IMR-90 (cell line): ENCODE measurements at regions not wholly inside any gene's neighbourhood (a gene's known extent, or its start where the extent isn't known, plus 50 kb on each side); places are given as distances from the start of the nearest gene placed in this dataset.

Experiments
- ATAC-seq: fragments of 200-7000 bp; cut with Tn5 transposase; 2 replicates; pipeline ENCODE4 v1.9.1; 2020; ENCODE audit warnings: low read depth, mild to moderate bottlenecking, moderate library complexity
- BruUV-seq: library from RNA; stranded (reverse); fragments of 400-500 nt; replicated peaks from 2 replicates; lab custom pipeline; 2021; lab: Mats Ljungman, UMichigan
- CTCF ChIA-PET: fragments of 300-600 bp; formaldehyde crosslinking; extraction: SDS; loops from one replicate; lab custom pipeline; 2021; ENCODE audit warnings: antibody characterized with exemption; lab: Yijun Ruan, JAX
- POLR2A ChIA-PET: fragments of 300-600 bp; sonication (Branson Sonifier 250); formaldehyde crosslinking; loops from one replicate; lab custom pipeline; 2022; ENCODE audit warnings: antibody characterized with exemption; ENCODE audit not compliant: unreplicated experiment; lab: Charles Lee
- DNase-seq: peaks from one replicate; pipeline ENCODE4 v3.0.0; 2013
- H2AFZ ChIP-seq: replicated peaks from 2 replicates; pipeline ENCODE3; 2013; ENCODE audit warnings: low read length, mild to moderate bottlenecking; ENCODE audit not compliant: poor library complexity
- H2AK5ac ChIP-seq: 2 replicates; pipeline ENCODE4 v1.6.1; 2013; ENCODE audit warnings: low read depth, low read length, inconsistent platforms
- H2AK9ac ChIP-seq: replicated peaks from 2 replicates; pipeline ENCODE3; 2013; ENCODE audit warnings: mild to moderate bottlenecking, low read depth, low read length, moderate library complexity; ENCODE audit not compliant: poor library complexity
- H2BK120ac ChIP-seq: 2 replicates; pipeline ENCODE4 v1.6.1; 2013; ENCODE audit warnings: low read depth, low read length, inconsistent platforms
- H2BK15ac ChIP-seq: 3 replicates; pipeline ENCODE4 v1.6.1; 2013; ENCODE audit warnings: low read depth, low read length, inconsistent platforms
- H2BK20ac ChIP-seq: 2 replicates; pipeline ENCODE4 v1.6.1; 2013; ENCODE audit warnings: low read depth, mild to moderate bottlenecking, inconsistent platforms, low read length, moderate library complexity
- H2BK5ac ChIP-seq: 2 replicates; pipeline ENCODE4 v1.6.1; 2013; ENCODE audit warnings: mild to moderate bottlenecking, low read depth, low read length, inconsistent platforms; ENCODE audit not compliant: poor library complexity, severe bottlenecking
- H3K14ac ChIP-seq: replicated peaks from 2 replicates; pipeline ENCODE4 v1.6.1; 2013; ENCODE audit warnings: low read depth, low read length, inconsistent platforms
- H3K18ac ChIP-seq: 2 replicates; pipeline ENCODE4 v1.6.1; 2013; ENCODE audit warnings: low read depth, low read length, control low read depth
- H3K23ac ChIP-seq: 2 replicates; pipeline ENCODE4 v1.6.1; 2013; ENCODE audit warnings: low read depth, low read length, inconsistent platforms
- H3K27ac ChIP-seq: 2 replicates; pipeline ENCODE4 v1.5.1; 2013; ENCODE audit warnings: mild to moderate bottlenecking, control low read depth, low read length; ENCODE audit not compliant: insufficient read depth
- H3K27me3 ChIP-seq: 2 replicates; pipeline ENCODE4 v1.6.1; 2013; ENCODE audit warnings: low read length; ENCODE audit not compliant: control insufficient read depth, insufficient read depth
- H3K36me3 ChIP-seq: 2 replicates; pipeline ENCODE4 v1.6.1; 2013; ENCODE audit warnings: low read length, mixed read lengths; ENCODE audit not compliant: control insufficient read depth, insufficient read depth
- H3K4ac ChIP-seq: 2 replicates; pipeline ENCODE4 v1.6.1; 2013; ENCODE audit warnings: low read depth, low read length, inconsistent platforms
- H3K4me1 ChIP-seq: 2 replicates; pipeline ENCODE4 v1.6.1; 2013; ENCODE audit warnings: low read length, mixed read lengths; ENCODE audit not compliant: control insufficient read depth, insufficient read depth
- H3K4me2 ChIP-seq: 2 replicates; pipeline ENCODE4 v1.6.1; 2013; ENCODE audit warnings: low read depth, mild to moderate bottlenecking, control low read depth, low read length, moderate library complexity
- H3K4me3 ChIP-seq: 2 replicates; pipeline ENCODE4 v1.5.1; 2013; ENCODE audit warnings: low read depth, mild to moderate bottlenecking, control low read depth, low read length, moderate library complexity; ENCODE audit not compliant: insufficient read depth
- H3K56ac ChIP-seq: 2 replicates; pipeline ENCODE4 v1.6.1; 2013; ENCODE audit warnings: low read length, inconsistent platforms; ENCODE audit not compliant: insufficient read depth; ENCODE audit errors: extremely low read depth
- H3K79me1 ChIP-seq, 2 experiments: 2 replicates each; pipeline ENCODE4 v1.6.1; 2013; ENCODE audit warnings: low read length in 2 of 2, inconsistent platforms in 1 of 2, low read depth in 1 of 2
- H3K9ac ChIP-seq: 2 replicates; pipeline ENCODE4 v1.6.1; 2013; ENCODE audit warnings: low read depth, low read length, control low read depth
- H3K9me1 ChIP-seq: 2 replicates; pipeline ENCODE4 v1.6.1; 2013; ENCODE audit warnings: low read length, inconsistent platforms; ENCODE audit not compliant: insufficient read depth
- H3K9me3 ChIP-seq: 2 replicates; pipeline ENCODE4 v1.6.1; 2013; ENCODE audit warnings: low read length; ENCODE audit not compliant: control insufficient read depth, insufficient read depth
- H4K20me1 ChIP-seq: 2 replicates; pipeline ENCODE4 v1.6.1; 2013; ENCODE audit warnings: low read length, inconsistent platforms; ENCODE audit not compliant: insufficient read depth
- H4K5ac ChIP-seq: 2 replicates; pipeline ENCODE4 v1.6.1; 2013; ENCODE audit warnings: mild to moderate bottlenecking, low read depth, low read length, control low read depth
- H4K8ac ChIP-seq, 2 experiments: 2 replicates each; pipeline ENCODE4 v1.6.1; 2013; ENCODE audit warnings: low read depth in 2 of 2, low read length in 2 of 2, control low read depth in 1 of 2, inconsistent platforms in 1 of 2
- H4K91ac ChIP-seq: 2 replicates; pipeline ENCODE4 v1.6.1; 2013; ENCODE audit warnings: low read depth, low read length, inconsistent platforms; ENCODE audit not compliant: insufficient read depth
- BHLHE40 ChIP-seq: fragments of 150-350 bp; IDR thresholded peaks from 2 replicates; pipeline ENCODE4 v1.6.1; 2016; ENCODE audit warnings: mild to moderate bottlenecking, low read depth, low read length
- CEBPB ChIP-seq: IDR thresholded peaks from 2 replicates; pipeline ENCODE4 v1.6.1; 2012; ENCODE audit warnings: low read depth, low read length, improper control_type of control experiment
- CHD1 ChIP-seq: IDR thresholded peaks from 2 replicates; pipeline ENCODE4 v1.6.1; 2012; ENCODE audit warnings: low read depth, low read length, improper control_type of control experiment
- CTCF ChIP-seq: conservative IDR thresholded peaks from 2 replicates; pipeline ENCODE4 v1.5.1; 2012; ENCODE audit warnings: mild to moderate bottlenecking, low read depth, low read length, improper control_type of control experiment
- ELK1 ChIP-seq: fragments of 150-350 bp; IDR thresholded peaks from 2 replicates; pipeline ENCODE4 v1.6.1; 2016; ENCODE audit warnings: low read depth, mild to moderate bottlenecking, low read length, moderate library complexity, borderline replicate concordance
- FOS ChIP-seq: fragments of 150-350 bp; IDR thresholded peaks from 2 replicates; pipeline ENCODE4 v1.6.1; 2016; ENCODE audit warnings: low read depth, low read length
- MAFK ChIP-seq: IDR thresholded peaks from 2 replicates; pipeline ENCODE4 v1.6.1; 2012; ENCODE audit warnings: low read depth, low read length, improper control_type of control experiment
- MAZ ChIP-seq: IDR thresholded peaks from 2 replicates; pipeline ENCODE4 v1.6.1; 2012; ENCODE audit warnings: low read depth, mild to moderate bottlenecking, low read length, improper control_type of control experiment, moderate library complexity, borderline replicate concordance
- MXI1 ChIP-seq: IDR thresholded peaks from 2 replicates; pipeline ENCODE4 v1.6.1; 2012; ENCODE audit warnings: low read depth, mild to moderate bottlenecking, low read length, moderate library complexity, borderline replicate concordance
- NFE2L2 ChIP-seq: fragments of 150-350 bp; IDR thresholded peaks from 2 replicates; pipeline ENCODE4 v1.6.1; 2016; ENCODE audit warnings: low read depth, mild to moderate bottlenecking, low read length
- POLR2A ChIP-seq: IDR thresholded peaks from 2 replicates; pipeline ENCODE4 v1.6.1; 2012; ENCODE audit warnings: mild to moderate bottlenecking, low read depth, low read length
- RAD21 ChIP-seq: IDR thresholded peaks from 2 replicates; pipeline ENCODE4 v1.6.1; 2012; ENCODE audit warnings: low read length, improper control_type of control experiment
- RCOR1 ChIP-seq: IDR thresholded peaks from 2 replicates; pipeline ENCODE4 v1.6.1; 2012; ENCODE audit warnings: mild to moderate bottlenecking, low read length, improper control_type of control experiment; ENCODE audit not compliant: insufficient replicate concordance
- RFX5 ChIP-seq: IDR thresholded peaks from 2 replicates; pipeline ENCODE4 v1.8.0; 2012; ENCODE audit warnings: low read depth, mild to moderate bottlenecking, low read length, moderate library complexity
- SMC3 ChIP-seq: fragments of 150-350 bp; IDR thresholded peaks from 2 replicates; pipeline ENCODE4 v1.6.1; 2016; ENCODE audit warnings: low read depth, mild to moderate bottlenecking, antibody characterized with exemption, low read length, moderate library complexity
- USF2 ChIP-seq: fragments of 150-350 bp; IDR thresholded peaks from 2 replicates; pipeline ENCODE4 v1.6.1; 2017; ENCODE audit warnings: mild to moderate bottlenecking, antibody characterized with exemption, low read length, low read depth
- WGBS, 2 experiments: methylation state at CpG; one replicate each; pipeline versions ENCODE4 v1.1.5 to v1.1.7; 2013; ENCODE audit warnings: missing lambda C conversion rate in 2 of 2; ENCODE audit not compliant: insufficient read length in 1 of 2; ENCODE audit errors: extremely low coverage in 2 of 2; 5-methylcytosine and 5-hydroxymethylcytosine counted together
- dilution Hi-C: fragments of 300-500 bp; cut with HindIII; formaldehyde crosslinking; loops from one replicate; pipeline ENCODE4 v1.14.3; 2018; ENCODE audit warnings: low sequenced_read_pairs; ENCODE audit not compliant: unreplicated experiment
- in situ Hi-C: fragments of 300-500 bp; cut with MboI; formaldehyde crosslinking; loops from 3 replicates; pipeline ENCODE4 v1.14.3; 2019; ENCODE audit warnings: low sequenced_read_pairs, inconsistent platforms, mixed read lengths
- intact Hi-C: fragments of 100-400 bp; cut with micrococcal nuclease; formaldehyde crosslinking; loops from 2 replicates; pipeline ENCODE4 v1.10.0; 2022

- Histone ChIP-seq H2BK120ac (no peak overlapping the region), H2BK5ac (no peak overlapping the region), H2BK15ac (no peak overlapping the region), H3K9ac (no peak overlapping the region), H3K23ac (no peak overlapping the region), H3K27ac (no peak overlapping the region), H4K8ac (no peak overlapping the region), H4K5ac (no peak overlapping the region), H3K4ac (no peak overlapping the region), H3K14ac (no peak overlapping the region), H3K4me2 (no peak overlapping the region), H3K79me1 (no peaks in the 10 kb centered on the region), H2BK20ac (no peak overlapping the region), H4K20me1 (no peaks in the 10 kb centered on the region), H3K9me3 (peaks cover 12% of the 10 kb centered on the region), H3K56ac (no peak overlapping the region), H2AFZ (no peak overlapping the region), H3K4me3 (no peak overlapping the region), H3K9me1 (no peaks in the 10 kb centered on the region), H2AK9ac (no peak overlapping the region), H3K27me3 (no peaks in the 10 kb centered on the region), H2AK5ac (no peak overlapping the region), H3K4me1 (no peaks in the 10 kb centered on the region), H4K91ac (no peak overlapping the region), H3K18ac (no peak overlapping the region), H3K36me3 (no peaks in the 10 kb centered on the region)
- in situ Hi-C loops (no loop called here), dilution Hi-C loops (no loop called here), intact Hi-C loops (no loop called here)
- ChIA-PET POLR2A (no interaction called here), CTCF (no interaction called here)
- ATAC-seq, result no peak
- DNase-seq, result no peak
- TF ChIP-seq RFX5 (no peak), SMC3 (no peak), CEBPB (no peak), RCOR1 (no peak), NFE2L2 (no peak), CHD1 (no peak), MXI1 (no peak), ELK1 (no peak), USF2 (no peak), RAD21 (no peak), CTCF (no peak), POLR2A (no peak), MAFK (no peak), FOS (no peak), BHLHE40 (no peak), MAZ (no peak)
- no TSS peak for BruUV-seq
- WGBS, 2 experiments, result no CpG with 5 or more reads among the region's 3 CpGs
These were observed 414.9 kb downstream of the TMEM114 start for GRCh38 chr16:8175411-8175810.
